GM21447 (cell line): ENCODE measurements at regions not wholly inside any gene's neighbourhood (a gene's known extent, or its start where the extent isn't known, plus 50 kb on each side); places are given as distances from the start of the nearest gene placed in this dataset.

Experiments used
- ATAC-seq: cut with Tn5 transposase; IDR thresholded peaks from one replicate; pipeline ENCODE4 v1.9.1; 2021; ENCODE audit not compliant: unreplicated experiment

DNA sequence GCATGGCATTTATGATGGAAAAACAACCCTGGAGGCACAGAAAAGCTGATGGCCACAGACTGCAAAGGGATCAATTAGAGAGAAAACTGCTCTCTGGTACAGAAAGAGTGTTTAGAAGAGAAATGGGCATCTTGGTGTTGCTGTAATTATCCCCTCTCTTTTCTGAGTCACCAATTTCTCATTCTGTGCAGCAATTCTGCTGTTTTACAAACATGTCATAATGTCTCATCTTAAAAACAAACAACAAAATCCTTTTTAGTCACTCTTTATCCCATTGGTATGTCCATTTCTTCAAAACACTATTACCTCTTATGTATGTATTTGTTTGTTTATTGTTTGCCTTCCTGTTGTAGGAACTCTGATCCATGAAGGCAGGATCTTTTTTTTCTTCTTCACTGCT lies 73.9 kb upstream of the HK2 start:
- no peak for ATAC-seq

DNA sequence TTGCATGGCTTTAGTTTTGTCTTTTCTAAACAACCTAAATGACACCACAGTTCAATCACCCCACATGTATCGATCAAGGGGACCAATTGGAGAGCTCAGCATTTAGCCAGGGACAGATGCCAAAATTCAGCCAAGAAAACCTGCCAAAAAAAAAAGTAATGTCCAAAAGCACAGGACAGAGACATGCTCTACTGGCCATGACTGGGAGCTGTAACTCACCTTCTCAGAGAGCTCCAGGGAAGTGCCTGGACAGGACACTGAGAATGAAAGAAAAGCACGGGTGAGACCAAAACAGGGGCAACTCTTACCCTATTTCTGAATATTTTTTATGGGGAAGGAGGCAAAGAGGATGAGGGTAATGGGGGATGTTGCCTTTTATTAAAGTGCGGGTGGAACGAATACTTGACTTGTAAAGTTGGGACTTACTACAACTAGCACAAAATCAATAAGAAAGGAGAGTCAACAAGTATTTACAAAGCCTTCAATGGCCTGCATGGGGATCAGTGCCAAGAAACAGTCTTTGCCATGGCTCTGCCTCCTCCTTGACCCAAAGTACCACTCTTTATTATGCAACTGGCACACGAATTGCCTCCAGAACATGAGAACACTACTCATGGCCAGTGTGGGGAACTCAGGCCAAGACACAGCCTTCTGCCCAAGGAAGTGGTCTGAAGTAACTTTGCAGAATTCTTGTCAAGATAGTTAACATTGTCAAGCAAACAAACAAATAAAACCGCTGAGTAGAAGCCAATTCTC lies 72.9 kb upstream of the HK2 start:
- no peak for ATAC-seq

- no peak for ATAC-seq
These were observed 71.1 kb upstream of the HK2 start for GRCh38 chr2:74762789-74763188.

DNA sequence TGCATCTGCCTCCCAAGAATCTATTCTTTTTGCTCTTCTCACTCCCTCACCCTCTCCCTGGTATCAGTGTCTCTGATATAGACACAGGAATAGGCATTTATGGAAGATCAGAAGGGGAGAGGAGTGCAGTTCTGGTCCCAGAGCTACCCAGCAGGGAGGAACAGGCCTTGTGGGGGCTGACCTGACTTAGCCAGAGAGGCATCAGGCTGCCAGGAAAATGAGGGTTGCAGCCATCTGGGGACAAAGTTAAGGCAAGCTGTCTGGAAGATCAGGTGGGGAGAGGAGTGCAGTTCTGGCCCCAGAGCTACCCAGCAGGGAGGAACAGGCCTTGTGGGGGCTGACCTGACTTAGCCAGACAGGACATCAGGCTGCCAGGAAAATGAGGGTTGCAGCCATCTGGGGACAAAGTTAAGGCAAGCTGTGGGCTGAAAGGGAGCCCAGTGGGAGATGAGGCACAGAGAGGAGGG lies 69.9 kb upstream of the HK2 start:
- no peak for ATAC-seq

DNA sequence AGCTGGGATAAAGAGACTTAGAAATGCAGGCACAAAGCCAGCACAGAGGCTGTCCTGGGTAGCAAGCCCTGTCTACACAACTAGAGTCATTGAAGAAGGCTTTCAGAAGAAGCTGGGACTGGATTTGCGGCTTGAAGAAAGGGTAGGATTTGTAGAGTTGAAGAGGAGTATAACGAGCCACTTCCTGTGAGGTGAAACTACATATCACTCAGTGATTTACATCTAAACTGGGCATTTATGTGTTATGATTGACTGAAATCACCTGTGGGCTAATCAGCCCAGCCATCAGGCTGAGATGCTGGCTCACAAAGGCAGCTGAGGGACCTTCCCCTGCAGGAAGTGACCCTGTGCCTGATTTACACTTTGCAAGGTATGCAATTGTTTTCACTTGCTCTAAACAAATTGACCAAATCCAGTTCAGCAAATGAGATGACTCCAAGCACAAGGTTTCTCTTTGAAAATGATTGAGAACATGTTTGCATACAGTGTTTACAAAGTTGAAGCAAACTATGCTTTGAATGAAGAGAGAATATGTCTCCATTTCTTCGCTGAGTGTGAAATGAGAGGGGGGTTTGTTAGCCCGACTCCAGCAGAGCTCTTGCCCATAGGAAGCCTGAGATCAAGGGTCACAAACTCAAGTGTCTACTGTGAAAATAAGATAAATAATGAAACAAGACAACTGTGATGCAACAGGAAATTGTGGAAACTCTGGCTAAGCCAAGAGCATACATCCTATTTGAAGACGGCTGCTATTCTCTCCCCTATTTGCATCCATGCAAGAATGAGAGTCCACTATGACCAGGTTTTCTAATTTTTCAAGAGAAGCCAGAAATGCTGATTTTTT lies 69.3 kb upstream of the HK2 start:
- peak; percentile 69 for ATAC-seq

- no peak for ATAC-seq
These were observed 67.1 kb upstream of the HK2 start for GRCh38 chr2:74766780-74767179.

- ATAC-seq: no peak
These were observed 66.3 kb upstream of the HK2 start for GRCh38 chr2:74767618-74768017.

DNA sequence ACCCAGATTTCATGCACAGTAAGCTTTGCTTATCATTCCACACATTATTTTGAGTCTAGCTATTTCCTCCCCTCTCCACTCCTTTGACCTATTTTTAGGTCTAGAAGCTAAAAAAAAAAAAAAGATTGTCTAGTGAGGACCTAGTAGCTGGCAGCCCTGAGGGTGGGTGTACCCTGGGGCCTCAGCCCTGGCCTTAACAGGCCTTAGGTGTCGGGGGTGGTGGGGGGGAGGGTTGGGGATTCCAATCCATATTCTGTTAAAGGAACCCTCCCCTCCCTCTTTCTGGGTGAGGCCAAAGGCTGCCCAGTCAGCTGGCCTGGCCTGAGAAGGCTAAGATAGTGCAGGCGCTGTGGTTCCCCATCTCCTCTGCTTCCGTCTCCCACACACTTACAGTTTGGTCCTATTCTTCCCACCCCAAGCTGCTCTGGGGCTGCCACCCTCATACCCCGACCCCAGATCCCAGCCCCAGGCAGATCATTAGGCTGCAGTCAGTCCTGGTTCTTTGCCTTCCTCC lies 65.5 kb upstream of the HK2 start:
- no peak for ATAC-seq

- no peak for ATAC-seq
These were observed 61.9 kb upstream of the HK2 start for GRCh38 chr2:74772046-74772445.

DNA sequence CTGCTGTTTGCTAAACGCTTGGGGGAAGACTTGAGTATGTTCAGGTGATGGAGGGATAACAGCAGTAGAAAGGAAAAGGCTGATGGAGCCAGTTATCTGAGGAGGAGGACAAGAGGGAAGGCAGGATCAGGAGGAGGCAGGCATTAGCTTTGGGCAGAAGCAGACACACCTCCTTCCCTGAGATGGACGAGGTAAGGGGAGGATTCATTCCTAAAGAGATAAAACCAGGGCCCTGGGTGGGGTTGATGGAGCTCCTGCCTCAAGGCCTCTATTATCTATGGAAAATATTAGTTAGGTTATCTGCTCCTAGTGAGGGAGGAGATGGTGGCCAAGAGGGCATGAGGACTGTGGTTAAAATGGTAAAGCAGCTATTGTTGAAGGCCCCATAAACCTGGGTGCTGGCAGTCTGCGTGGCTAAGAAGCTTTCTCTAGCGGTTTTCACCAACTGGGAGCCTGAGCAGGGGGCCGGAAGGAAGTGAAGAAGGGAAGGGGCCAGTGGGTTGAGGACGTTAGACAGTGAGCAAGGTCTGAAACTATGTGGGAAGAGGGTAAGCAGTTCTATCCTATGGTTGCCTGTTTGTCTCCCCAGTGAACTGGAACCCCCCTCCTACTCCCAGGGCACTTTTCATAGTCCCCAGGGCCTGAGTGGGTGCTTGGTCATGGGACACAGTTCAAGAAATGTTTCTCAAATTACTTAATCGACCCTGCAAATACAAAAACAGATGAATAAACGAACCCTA lies 56.6 kb upstream of the HK2 start:
- peak; percentile 72 for ATAC-seq

- ATAC-seq: no peak
These were observed 55.3 kb upstream of the HK2 start for GRCh38 chr2:74778381-74779264.

GRCh38 chr2:74779265-74779558 lies 54.7 kb upstream of the HK2 start:
- ATAC-seq: no peak

DNA sequence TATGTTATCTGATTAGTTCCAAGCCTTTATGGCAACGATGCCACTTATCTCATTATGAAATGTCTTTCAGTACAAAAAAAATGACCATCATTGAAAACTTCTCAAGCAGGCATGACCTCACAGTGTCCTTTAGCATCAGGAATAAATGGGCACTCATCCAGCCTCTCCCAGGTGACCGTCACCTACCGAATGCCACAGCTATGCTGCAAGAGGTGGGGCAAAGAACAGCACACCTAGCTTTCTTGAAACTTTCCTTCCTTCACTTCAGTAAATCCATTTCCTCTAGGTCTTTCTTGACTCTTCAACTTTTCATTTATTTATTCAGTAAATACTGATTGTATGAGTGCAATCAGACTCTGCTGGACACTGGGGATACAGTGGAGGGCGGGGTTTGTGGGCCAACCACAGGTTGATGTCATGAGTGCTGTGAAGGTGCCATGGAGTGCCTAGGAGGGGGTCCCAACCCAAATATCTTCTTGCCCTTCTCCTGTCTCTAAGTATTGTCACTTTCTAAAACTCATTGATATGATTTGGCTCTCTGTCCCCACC lies 54.3 kb upstream of the HK2 start:
- ATAC-seq: no peak
